RWPE1 (cell line): ENCODE measurements at regions not wholly inside any gene's neighbourhood (a gene's known extent, or its start where the extent isn't known, plus 50 kb on each side); places are given as distances from the start of the nearest gene placed in this dataset.

Experiments
- CTCF ChIA-PET: fragments of 350-600 bp; sonication (Branson Sonifier 250); formaldehyde crosslinking; extraction: SDS; loops from one replicate; lab custom pipeline; 2021; lab: Yijun Ruan, JAX
- POLR2A ChIA-PET: fragments of 400-600 bp; formaldehyde crosslinking; extraction: SDS; loops from one replicate; lab custom pipeline; 2020; ENCODE audit warnings: antibody characterized with exemption; ENCODE audit not compliant: low non-redundant PET; lab: Yijun Ruan, JAX
- DNase-seq: peaks from one replicate; pipeline ENCODE4 v3.0.0; 2012; ENCODE audit warnings: low spot score
- H3K27ac ChIP-seq: fragments of 450-650 bp; 2 replicates; pipeline ENCODE4 v1.5.1; 2017
- TF ChIP-seq, protein P1 (sequence below): fragments of 450-650 bp; conservative IDR thresholded peaks from 2 replicates; pipeline ENCODE4 v1.5.1; 2017; ENCODE audit warnings: low read depth, mild to moderate bottlenecking

GRCh38 chr6:141139461-141139860 is 993.3 kb upstream of the GJE1 start:
- H3K27ac ChIP-seq = no peak overlapping the region
- ChIA-PET CTCF (no interaction called here), POLR2A (no interaction called here)
- TF ChIP-seq, protein P1, sequence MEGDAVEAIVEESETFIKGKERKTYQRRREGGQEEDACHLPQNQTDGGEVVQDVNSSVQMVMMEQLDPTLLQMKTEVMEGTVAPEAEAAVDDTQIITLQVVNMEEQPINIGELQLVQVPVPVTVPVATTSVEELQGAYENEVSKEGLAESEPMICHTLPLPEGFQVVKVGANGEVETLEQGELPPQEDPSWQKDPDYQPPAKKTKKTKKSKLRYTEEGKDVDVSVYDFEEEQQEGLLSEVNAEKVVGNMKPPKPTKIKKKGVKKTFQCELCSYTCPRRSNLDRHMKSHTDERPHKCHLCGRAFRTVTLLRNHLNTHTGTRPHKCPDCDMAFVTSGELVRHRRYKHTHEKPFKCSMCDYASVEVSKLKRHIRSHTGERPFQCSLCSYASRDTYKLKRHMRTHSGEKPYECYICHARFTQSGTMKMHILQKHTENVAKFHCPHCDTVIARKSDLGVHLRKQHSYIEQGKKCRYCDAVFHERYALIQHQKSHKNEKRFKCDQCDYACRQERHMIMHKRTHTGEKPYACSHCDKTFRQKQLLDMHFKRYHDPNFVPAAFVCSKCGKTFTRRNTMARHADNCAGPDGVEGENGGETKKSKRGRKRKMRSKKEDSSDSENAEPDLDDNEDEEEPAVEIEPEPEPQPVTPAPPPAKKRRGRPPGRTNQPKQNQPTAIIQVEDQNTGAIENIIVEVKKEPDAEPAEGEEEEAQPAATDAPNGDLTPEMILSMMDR = no peak
- DNase-seq = no peak

- POLR2A ChIA-PET = no interaction called here
- no peak for DNase-seq
- TF ChIP-seq, protein P1 = no peak
Observed at GRCh38 chr6:141134723-141135122, 998.0 kb upstream of the GJE1 start.

GRCh38 chr6:141133836-141134235 is 998.9 kb upstream of the GJE1 start:
- ChIA-PET CTCF (no interaction called here), POLR2A (no interaction called here)
- H3K27ac ChIP-seq = no peak overlapping the region
- TF ChIP-seq, protein P1 = no peak
- DNase-seq = no peak

More at GRCh38 chr6:141134723-141135122, 998.0 kb upstream of the GJE1 start:
- CTCF ChIA-PET = interaction anchor here (0.7 kb wide), 1 partner anchor 57 kb away, joined by 4 read pairs; no protein-coding TSS in a partner anchor
- no peak overlapping the region for H3K27ac ChIP-seq

DNA sequence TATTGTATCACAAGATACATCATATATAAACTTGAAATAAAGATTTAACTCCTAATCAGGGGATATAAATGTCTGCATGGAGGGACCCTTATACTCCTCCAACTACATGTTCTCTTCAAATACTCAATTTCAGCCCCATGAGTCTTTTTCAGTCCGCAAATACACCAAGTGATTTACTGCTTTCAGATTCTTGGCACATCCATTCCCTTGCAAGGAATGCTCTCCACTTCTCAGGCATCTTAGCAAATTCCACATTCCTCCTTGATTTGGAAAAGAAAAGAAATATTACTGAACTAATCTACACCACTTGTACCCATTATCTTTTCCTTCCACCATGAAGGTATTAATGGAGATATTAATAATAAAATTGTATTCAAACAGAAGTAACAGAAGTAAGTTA is 999.4 kb upstream of the GJE1 start:
- DNase-seq = no peak
- ChIA-PET CTCF (interaction anchor here (0.6 kb wide), 1 partner anchor 1246 kb away, joined by 3 read pairs; no protein-coding TSS in a partner anchor), POLR2A (no interaction called here)
- TF ChIP-seq, protein P1 = no peak
- no peak overlapping the region for H3K27ac ChIP-seq

GRCh38 chr6:141131616-141132015 is 1001.1 kb upstream of the GJE1 start:
- no peak for DNase-seq
- TF ChIP-seq, protein P1 = no peak
- H3K27ac ChIP-seq = no peak overlapping the region
- POLR2A ChIA-PET = no interaction called here
- CTCF ChIA-PET = no interaction called here

GRCh38 chr6:141123497-141123896 is 1009.2 kb upstream of the GJE1 start:
- no peak overlapping the region for H3K27ac ChIP-seq
- POLR2A ChIA-PET = no interaction called here
- no peak for DNase-seq
- CTCF ChIA-PET = no interaction called here
- TF ChIP-seq, protein P1 = no peak
